ENCODE measurements at regions not wholly inside any gene's neighbourhood (a gene's known extent, or its start where the extent isn't known, plus 50 kb on each side); places are given as distances from the start of the nearest gene placed in this dataset.

DNA sequence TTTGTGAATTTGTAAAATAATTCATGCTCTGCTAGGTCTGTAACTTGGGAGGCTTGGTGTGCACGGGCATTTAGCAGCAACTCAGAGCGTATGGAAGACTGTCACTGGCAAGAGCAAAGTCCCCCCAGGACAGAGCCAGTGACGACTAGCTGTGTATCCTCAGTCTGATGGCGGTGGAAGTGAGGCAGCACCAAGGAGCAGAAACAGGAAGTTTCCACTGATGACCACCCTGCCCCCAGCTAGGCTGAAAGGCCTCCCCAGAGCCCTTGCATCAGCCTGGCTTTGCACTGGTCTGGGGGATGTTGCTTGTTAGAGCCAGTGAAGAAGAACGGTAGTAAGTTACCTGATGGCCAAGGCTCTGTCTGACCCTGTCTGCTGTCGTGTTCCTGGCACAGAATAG lies 66.8 kb upstream of the ABL1 start:
- TF ChIP-seq FOXP2 (optimal IDR thresholded peaks at IDR 0.05; ENCODE audit: borderline replicate concordance, extremely low read depth, extremely low read length, insufficient read depth) (peak; percentile 62), POLR2AphosphoS5 (IDR thresholded peaks at IDR 0.05; ENCODE audit: low read depth, low read length) (no peak)
- TF ChIP-seq, protein P1, sequence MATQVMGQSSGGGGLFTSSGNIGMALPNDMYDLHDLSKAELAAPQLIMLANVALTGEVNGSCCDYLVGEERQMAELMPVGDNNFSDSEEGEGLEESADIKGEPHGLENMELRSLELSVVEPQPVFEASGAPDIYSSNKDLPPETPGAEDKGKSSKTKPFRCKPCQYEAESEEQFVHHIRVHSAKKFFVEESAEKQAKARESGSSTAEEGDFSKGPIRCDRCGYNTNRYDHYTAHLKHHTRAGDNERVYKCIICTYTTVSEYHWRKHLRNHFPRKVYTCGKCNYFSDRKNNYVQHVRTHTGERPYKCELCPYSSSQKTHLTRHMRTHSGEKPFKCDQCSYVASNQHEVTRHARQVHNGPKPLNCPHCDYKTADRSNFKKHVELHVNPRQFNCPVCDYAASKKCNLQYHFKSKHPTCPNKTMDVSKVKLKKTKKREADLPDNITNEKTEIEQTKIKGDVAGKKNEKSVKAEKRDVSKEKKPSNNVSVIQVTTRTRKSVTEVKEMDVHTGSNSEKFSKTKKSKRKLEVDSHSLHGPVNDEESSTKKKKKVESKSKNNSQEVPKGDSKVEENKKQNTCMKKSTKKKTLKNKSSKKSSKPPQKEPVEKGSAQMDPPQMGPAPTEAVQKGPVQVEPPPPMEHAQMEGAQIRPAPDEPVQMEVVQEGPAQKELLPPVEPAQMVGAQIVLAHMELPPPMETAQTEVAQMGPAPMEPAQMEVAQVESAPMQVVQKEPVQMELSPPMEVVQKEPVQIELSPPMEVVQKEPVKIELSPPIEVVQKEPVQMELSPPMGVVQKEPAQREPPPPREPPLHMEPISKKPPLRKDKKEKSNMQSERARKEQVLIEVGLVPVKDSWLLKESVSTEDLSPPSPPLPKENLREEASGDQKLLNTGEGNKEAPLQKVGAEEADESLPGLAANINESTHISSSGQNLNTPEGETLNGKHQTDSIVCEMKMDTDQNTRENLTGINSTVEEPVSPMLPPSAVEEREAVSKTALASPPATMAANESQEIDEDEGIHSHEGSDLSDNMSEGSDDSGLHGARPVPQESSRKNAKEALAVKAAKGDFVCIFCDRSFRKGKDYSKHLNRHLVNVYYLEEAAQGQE (IDR thresholded peaks at IDR 0.05; ENCODE audit: insufficient read depth in 1 of 2, low read depth in 2 of 2, low read length in 2 of 2) = no peak

DNA sequence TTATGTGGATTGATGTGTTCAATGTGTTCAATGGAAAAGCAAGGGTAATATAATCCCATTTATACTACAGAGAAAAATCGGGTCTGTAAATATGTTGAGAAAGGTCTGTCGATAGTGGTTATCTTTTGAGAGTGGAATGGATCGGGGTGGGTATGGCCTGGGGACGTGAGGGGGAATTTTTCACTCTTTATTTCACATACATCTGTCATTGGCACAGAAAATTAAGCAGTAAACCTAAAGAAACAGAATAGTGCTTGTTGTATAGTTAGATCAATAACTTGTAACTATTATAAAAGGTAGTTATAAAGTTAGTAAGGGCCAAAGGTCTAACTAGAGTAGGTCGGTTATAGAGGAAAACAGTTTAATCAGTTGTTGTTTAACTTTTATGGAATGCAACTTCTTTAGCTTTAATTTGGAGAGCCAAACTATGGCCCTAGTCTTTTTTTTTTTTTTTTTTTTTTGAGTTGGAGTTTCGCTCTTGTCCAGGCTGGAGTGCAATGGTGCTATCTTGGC lies 66.1 kb upstream of the ABL1 start:
- TF ChIP-seq SIN3A (IDR thresholded peaks at IDR 0.05; ENCODE audit: borderline replicate concordance, insufficient read depth, low read length) = no peak
- TF ChIP-seq POLR2AphosphoS5 (IDR thresholded peaks at IDR 0.05; ENCODE audit: low read depth, low read length) = no peak
- TF ChIP-seq TAF1 (IDR thresholded peaks at IDR 0.05; ENCODE audit: borderline replicate concordance, insufficient read depth, low read length) = no peak

DNA sequence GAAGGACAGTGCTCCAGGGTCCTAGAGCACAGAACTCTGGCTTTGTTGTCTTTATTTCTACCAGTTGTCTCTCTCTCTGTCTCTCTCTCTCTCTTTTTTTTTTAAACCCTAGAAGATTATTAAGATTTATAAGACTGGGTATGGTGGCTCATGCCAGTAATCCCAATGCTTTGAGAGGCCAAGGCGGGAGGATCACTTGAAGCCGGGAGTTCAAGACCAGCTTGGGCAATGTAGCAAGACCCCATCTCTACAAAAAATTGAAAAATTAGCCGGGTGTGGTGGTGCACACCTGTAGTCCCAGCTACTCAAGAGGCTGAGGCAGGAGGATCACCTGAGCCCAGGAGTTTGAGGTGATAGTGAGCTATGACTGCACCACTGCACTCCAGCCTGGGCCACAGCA lies 65.0 kb upstream of the ABL1 start:
- TF ChIP-seq TAF1 (IDR thresholded peaks at IDR 0.05; ENCODE audit: borderline replicate concordance, insufficient read depth, low read length) (no peak), SIN3A (IDR thresholded peaks at IDR 0.05; ENCODE audit: borderline replicate concordance, insufficient read depth, low read length) (no peak)

DNA sequence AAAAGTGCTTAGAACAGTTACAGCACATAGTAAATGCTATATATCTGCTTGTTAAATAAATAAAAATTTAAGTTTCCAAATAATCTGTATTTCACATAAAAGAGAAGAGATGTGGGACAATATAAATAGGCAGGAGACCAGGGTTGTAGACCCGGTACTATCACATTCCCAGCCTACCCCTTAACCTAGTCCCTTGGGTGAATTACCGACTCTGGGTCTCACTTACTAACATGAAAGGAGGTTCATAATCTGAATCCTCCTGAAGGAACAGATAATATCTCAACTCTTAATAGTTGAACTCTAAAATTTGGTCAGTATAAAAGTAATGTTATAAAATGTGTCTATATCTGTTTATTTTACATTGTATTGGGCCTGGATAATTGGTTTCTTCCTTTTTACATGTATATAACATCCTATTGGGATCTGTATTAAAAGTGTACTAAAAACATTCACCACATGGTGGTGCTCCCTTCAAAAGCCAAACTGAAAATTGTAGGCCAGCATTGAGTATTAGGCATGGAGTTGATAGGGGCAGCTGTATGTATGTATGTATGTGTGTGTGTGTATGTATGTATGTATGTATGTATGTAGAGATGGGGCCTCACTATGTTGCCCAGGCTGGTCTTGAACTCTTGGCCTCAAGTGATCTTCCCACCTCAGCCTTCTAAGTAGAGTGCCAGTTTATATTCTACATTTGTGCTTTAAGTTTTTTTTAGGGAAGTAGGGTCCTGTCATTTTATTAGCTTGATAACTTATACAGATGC lies 64.2 kb upstream of the ABL1 start:
- no peak for TF ChIP-seq TAF1 (IDR thresholded peaks at IDR 0.05; ENCODE audit: borderline replicate concordance, insufficient read depth, low read length)
- no peak for TF ChIP-seq SIN3A (IDR thresholded peaks at IDR 0.05; ENCODE audit: borderline replicate concordance, insufficient read depth, low read length)
- TF ChIP-seq POLR2AphosphoS5 (IDR thresholded peaks at IDR 0.05; ENCODE audit: low read depth, low read length) = no peak
- no peak for TF ChIP-seq FOXP2 (optimal IDR thresholded peaks at IDR 0.05; ENCODE audit: borderline replicate concordance, extremely low read depth, extremely low read length, insufficient read depth)
- TF ChIP-seq, protein P1 (IDR thresholded peaks at IDR 0.05; ENCODE audit: insufficient read depth in 1 of 2, low read depth in 2 of 2, low read length in 2 of 2) = no peak

DNA sequence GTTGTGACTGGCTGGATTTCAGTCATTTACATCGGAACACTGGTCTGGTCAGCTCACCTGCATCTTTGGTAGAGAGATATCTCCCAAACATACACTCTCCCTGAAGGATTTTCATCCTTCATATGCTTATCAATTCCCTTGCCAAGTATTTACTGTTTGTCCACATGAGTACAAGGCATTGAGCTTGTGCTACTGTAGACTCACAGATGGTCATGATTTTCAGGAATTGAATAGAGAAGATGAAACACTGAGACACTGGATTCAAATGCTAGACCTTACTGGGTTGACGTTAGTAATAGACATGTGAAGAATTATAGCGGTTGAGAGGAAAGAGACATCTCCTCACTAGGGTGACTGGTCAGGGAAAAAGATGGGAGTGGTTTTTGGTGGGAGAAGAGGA lies 62.9 kb upstream of the ABL1 start:
- TF ChIP-seq FOXP2 (optimal IDR thresholded peaks at IDR 0.05; ENCODE audit: borderline replicate concordance, extremely low read depth, extremely low read length, insufficient read depth) = no peak
- TF ChIP-seq POLR2AphosphoS5 (IDR thresholded peaks at IDR 0.05; ENCODE audit: low read depth, low read length) = no peak
- TF ChIP-seq TAF1 (IDR thresholded peaks at IDR 0.05; ENCODE audit: borderline replicate concordance, insufficient read depth, low read length) = no peak
- TF ChIP-seq SIN3A (IDR thresholded peaks at IDR 0.05; ENCODE audit: borderline replicate concordance, insufficient read depth, low read length) = no peak
- TF ChIP-seq, protein P1 (IDR thresholded peaks at IDR 0.05; ENCODE audit: insufficient read depth in 1 of 2, low read depth in 2 of 2, low read length in 2 of 2) = no peak

DNA sequence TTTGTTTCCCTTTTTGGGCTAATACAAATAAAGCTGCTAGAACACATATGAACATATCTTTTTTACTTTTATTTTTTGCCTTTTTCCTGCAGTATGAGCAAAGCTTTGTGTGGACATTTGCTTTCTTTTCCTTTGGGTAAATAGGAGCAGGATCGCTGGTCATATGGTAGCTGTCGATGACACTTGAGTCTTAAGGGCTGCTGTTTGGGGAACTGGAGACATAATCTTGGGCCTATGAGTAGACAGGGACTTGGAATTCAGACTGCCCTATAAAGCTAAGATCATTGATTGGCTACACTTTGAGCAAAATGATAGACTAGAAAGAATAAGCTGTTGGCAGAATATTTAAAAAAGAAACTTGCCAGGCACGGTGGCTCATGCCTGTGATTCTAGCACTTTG lies 60.9 kb upstream of the ABL1 start:
- no peak for TF ChIP-seq FOXP2 (optimal IDR thresholded peaks at IDR 0.05; ENCODE audit: borderline replicate concordance, extremely low read depth, extremely low read length, insufficient read depth)
- no peak for TF ChIP-seq TAF1 (IDR thresholded peaks at IDR 0.05; ENCODE audit: borderline replicate concordance, insufficient read depth, low read length)
- no peak for TF ChIP-seq POLR2AphosphoS5 (IDR thresholded peaks at IDR 0.05; ENCODE audit: low read depth, low read length)
- TF ChIP-seq, protein P1 (IDR thresholded peaks at IDR 0.05; ENCODE audit: insufficient read depth in 1 of 2, low read depth in 2 of 2, low read length in 2 of 2) = no peak
- TF ChIP-seq SIN3A (IDR thresholded peaks at IDR 0.05; ENCODE audit: borderline replicate concordance, insufficient read depth, low read length) = no peak
